ENCODE measurements at regions not wholly inside any gene's neighbourhood (a gene's known extent, or its start where the extent isn't known, plus 50 kb on each side); places are given as distances from the start of the nearest gene placed in this dataset.
A peak's percentile ranks its signal among the peaks of the same experiment; 100 is the strongest.

DNA sequence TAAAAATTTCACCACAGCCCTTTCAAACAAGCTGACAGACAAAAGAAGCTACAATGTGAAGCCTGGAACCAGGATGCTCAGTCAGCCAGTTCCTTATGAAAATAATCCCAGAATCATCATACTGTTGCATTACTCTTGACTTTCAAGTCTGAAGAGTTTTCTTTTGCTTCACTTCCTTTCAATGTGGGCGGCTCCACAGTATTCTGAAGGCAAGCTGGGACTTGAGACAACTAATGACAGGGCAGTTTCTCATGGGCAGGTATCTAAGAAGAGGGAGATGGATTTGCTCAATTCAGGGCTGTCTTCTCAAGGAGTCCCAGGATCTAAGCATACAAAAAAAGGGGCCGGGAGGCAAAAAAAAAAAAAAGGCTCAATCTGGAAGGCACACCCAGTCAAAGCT lies 173.4 kb downstream of the PAPSS1 start:
- H3K4me3 Mint-ChIP-seq (ENCODE audit: unreplicated experiment): no peak overlapping the region
- H3K27ac Mint-ChIP-seq (ENCODE audit: unreplicated experiment): no peak overlapping the region
- DNase-seq (ENCODE audit: extremely low spot score, unreplicated experiment): no peak
- H3K9me3 Mint-ChIP-seq (ENCODE audit: unreplicated experiment): no peaks in the 10 kb centered on the region
- no peaks in the 10 kb centered on the region for H3K27me3 Mint-ChIP-seq (ENCODE audit: unreplicated experiment)
- TF ChIP-seq, protein P1, sequence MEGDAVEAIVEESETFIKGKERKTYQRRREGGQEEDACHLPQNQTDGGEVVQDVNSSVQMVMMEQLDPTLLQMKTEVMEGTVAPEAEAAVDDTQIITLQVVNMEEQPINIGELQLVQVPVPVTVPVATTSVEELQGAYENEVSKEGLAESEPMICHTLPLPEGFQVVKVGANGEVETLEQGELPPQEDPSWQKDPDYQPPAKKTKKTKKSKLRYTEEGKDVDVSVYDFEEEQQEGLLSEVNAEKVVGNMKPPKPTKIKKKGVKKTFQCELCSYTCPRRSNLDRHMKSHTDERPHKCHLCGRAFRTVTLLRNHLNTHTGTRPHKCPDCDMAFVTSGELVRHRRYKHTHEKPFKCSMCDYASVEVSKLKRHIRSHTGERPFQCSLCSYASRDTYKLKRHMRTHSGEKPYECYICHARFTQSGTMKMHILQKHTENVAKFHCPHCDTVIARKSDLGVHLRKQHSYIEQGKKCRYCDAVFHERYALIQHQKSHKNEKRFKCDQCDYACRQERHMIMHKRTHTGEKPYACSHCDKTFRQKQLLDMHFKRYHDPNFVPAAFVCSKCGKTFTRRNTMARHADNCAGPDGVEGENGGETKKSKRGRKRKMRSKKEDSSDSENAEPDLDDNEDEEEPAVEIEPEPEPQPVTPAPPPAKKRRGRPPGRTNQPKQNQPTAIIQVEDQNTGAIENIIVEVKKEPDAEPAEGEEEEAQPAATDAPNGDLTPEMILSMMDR (IDR thresholded peaks at IDR 0.05): no peak
- H3K36me3 Mint-ChIP-seq (ENCODE audit: unreplicated experiment): peaks cover 4% of the 10 kb centered on the region
- H3K4me1 Mint-ChIP-seq (ENCODE audit: unreplicated experiment): peaks cover 10% of the 10 kb centered on the region

DNA sequence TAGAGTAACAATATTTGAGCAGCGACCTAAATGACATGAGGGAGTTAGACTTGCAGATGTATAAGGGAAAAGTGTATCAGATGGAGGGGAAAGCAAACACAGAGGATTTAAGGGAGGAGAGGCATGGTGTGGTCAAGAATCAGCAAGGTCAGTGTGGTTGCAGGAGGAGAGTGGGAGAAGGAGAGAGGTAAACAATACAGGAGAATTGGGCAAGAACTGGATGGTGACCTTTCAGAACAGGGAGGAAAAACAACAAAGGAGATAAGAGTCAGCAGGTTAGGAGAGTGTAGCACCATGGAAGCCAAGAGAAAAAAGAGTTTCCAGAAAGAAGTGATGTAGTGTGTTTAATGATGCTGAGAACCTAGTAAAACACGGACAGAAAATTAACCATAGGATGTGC lies 178.5 kb downstream of the PAPSS1 start:
- Mint-ChIP-seq H3K9me3 (ENCODE audit: unreplicated experiment) (no peaks in the 10 kb centered on the region), H3K27ac (ENCODE audit: unreplicated experiment) (no peak overlapping the region), H3K4me3 (ENCODE audit: unreplicated experiment) (no peak overlapping the region), H3K36me3 (ENCODE audit: unreplicated experiment) (no peaks in the 10 kb centered on the region), H3K27me3 (ENCODE audit: unreplicated experiment) (no peaks in the 10 kb centered on the region), H3K4me1 (ENCODE audit: unreplicated experiment) (no peaks in the 10 kb centered on the region)
- no peak for DNase-seq (ENCODE audit: extremely low spot score, unreplicated experiment)
- TF ChIP-seq, protein P1 (IDR thresholded peaks at IDR 0.05): no peak

DNA sequence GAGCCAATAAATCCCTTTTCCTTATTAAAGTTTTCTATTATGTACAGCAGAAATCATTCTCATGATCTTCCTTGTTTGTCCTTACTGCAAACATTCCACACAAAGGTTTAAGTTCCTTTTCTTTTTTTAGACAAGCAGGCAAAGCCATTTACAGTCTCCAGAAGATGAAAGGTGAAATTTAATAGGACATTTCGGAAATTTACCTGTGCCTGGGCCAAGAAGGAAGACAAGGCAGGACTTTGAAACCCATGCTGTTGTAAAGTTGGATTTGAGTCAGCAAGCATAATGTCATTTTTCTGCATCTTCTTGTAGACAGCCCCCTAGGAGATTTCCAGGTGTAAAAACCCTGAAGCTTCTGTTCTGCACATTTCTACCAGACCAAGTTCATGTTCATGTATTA lies 188.1 kb downstream of the PAPSS1 start:
- Mint-ChIP-seq H3K36me3 (ENCODE audit: unreplicated experiment) (peaks cover 4% of the 10 kb centered on the region), H3K27ac (ENCODE audit: unreplicated experiment) (peak overlapping the region; percentile 42), H3K4me1 (ENCODE audit: unreplicated experiment) (peaks cover 14% of the 10 kb centered on the region), H3K27me3 (ENCODE audit: unreplicated experiment) (no peaks in the 10 kb centered on the region), H3K4me3 (ENCODE audit: unreplicated experiment) (no peak overlapping the region), H3K9me3 (ENCODE audit: unreplicated experiment) (no peaks in the 10 kb centered on the region)
- TF ChIP-seq, protein P1 (IDR thresholded peaks at IDR 0.05): no peak
- DNase-seq (ENCODE audit: extremely low spot score, unreplicated experiment): no peak

DNA sequence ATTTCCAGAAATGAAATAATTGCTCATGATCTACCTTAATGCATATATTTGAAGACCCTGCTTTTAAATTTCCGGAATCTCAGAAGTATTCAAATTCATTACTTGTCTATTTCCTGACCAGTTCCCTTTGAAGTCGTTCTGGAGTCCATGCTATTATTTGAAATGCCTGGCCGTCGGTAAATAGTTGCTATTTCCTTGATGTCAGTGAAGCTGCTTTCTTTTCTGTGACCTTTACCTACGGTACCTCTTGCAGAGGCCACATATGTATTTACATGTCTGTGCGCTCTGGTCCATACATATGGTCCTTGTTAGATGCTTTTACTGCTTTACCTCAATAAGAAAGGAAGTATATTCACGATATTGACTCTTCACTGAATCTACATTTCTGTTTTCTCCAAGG lies 199.7 kb downstream of the PAPSS1 start:
- H3K36me3 Mint-ChIP-seq (ENCODE audit: unreplicated experiment): no peaks in the 10 kb centered on the region
- no peaks in the 10 kb centered on the region for H3K27me3 Mint-ChIP-seq (ENCODE audit: unreplicated experiment)
- no peak for DNase-seq (ENCODE audit: extremely low spot score, unreplicated experiment)
- no peak overlapping the region for H3K27ac Mint-ChIP-seq (ENCODE audit: unreplicated experiment)
- H3K4me1 Mint-ChIP-seq (ENCODE audit: unreplicated experiment): peaks cover 10% of the 10 kb centered on the region
- TF ChIP-seq, protein P1 (IDR thresholded peaks at IDR 0.05): no peak
- no peaks in the 10 kb centered on the region for H3K9me3 Mint-ChIP-seq (ENCODE audit: unreplicated experiment)
- H3K4me3 Mint-ChIP-seq (ENCODE audit: unreplicated experiment): no peak overlapping the region

DNA sequence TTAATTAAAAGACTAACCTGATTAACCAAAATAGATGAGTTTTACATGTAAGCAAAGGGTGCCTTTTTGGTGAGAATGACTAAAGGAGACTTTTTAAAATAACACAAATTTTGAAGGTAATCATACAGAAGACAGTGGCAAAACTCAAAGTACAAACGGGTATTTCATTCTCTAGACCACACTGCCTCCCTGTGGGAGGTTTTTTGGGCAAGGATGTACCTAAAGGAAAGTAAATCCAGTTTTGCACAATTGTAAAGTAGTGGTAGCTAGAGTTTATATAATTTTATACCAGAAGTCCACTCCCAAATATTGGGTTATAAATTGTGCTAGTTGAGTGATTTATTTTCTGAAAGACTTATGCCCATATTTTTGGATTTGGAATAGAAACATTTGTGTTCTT lies 201.0 kb downstream of the PAPSS1 start:
- TF ChIP-seq, protein P1 (IDR thresholded peaks at IDR 0.05): peak; percentile 83
- no peaks in the 10 kb centered on the region for H3K36me3 Mint-ChIP-seq (ENCODE audit: unreplicated experiment)
- H3K4me1 Mint-ChIP-seq (ENCODE audit: unreplicated experiment): peaks cover 10% of the 10 kb centered on the region
- DNase-seq (ENCODE audit: extremely low spot score, unreplicated experiment): no peak
- no peaks in the 10 kb centered on the region for H3K27me3 Mint-ChIP-seq (ENCODE audit: unreplicated experiment)
- no peak overlapping the region for H3K4me3 Mint-ChIP-seq (ENCODE audit: unreplicated experiment)
- H3K9me3 Mint-ChIP-seq (ENCODE audit: unreplicated experiment): no peaks in the 10 kb centered on the region
- H3K27ac Mint-ChIP-seq (ENCODE audit: unreplicated experiment): no peak overlapping the region

Measured in osteocyte (in vitro differentiated cells).